ENCODE measurements at regions not wholly inside any gene's neighbourhood (a gene's known extent, or its start where the extent isn't known, plus 50 kb on each side); places are given as distances from the start of the nearest gene placed in this dataset.

DNA sequence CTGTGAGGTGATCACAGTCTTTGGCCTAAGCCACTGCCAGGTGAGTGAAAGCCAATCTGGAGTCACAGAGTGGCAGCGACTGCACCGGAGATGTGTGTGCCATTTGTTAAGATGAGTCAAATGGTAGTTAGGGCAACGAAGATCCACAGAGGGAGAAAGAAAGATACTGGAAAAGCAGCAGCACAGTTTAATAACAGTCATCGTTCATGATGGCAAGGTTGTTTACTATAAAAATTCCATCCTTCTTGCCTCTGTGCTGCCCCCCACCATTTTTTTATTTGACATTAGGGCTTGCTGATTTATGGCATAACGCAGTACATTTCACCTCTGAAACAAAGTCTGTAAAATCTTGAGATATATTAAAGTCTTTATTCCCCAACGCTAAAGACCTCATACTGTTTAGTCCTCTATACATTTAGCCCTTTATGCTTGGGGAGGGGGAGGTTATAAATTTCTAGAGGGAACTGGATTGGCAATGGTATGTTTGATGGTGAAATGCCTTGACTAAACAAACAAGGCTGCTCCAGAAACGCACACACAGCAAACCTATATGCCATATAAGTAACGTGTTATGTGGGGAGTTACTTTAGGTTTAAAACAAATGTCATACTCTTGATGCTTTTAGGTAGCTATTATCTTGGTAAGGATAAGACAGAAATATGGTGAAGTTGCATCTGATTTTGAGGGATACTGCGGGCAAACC lies 55.8 kb upstream of the ABL1 start:
- H3K4me2 ChIP-seq (ENCODE audit: low read depth, low read length, poor library complexity, severe bottlenecking): no peak overlapping the region
- no peaks in the 10 kb centered on the region for H3F3A ChIP-seq (ENCODE audit: insufficient read depth)
- H3K9me3 ChIP-seq (ENCODE audit: insufficient read depth, low read length): no peaks in the 10 kb centered on the region
- no peaks in the 10 kb centered on the region for H3K79me2 ChIP-seq (ENCODE audit: insufficient read depth, low read length)
- no peak for TF ChIP-seq EZH2phosphoT487 (conservative IDR thresholded peaks at IDR 0.05; ENCODE audit: low read length)
- TF ChIP-seq, protein P1, sequence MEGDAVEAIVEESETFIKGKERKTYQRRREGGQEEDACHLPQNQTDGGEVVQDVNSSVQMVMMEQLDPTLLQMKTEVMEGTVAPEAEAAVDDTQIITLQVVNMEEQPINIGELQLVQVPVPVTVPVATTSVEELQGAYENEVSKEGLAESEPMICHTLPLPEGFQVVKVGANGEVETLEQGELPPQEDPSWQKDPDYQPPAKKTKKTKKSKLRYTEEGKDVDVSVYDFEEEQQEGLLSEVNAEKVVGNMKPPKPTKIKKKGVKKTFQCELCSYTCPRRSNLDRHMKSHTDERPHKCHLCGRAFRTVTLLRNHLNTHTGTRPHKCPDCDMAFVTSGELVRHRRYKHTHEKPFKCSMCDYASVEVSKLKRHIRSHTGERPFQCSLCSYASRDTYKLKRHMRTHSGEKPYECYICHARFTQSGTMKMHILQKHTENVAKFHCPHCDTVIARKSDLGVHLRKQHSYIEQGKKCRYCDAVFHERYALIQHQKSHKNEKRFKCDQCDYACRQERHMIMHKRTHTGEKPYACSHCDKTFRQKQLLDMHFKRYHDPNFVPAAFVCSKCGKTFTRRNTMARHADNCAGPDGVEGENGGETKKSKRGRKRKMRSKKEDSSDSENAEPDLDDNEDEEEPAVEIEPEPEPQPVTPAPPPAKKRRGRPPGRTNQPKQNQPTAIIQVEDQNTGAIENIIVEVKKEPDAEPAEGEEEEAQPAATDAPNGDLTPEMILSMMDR (IDR thresholded peaks at IDR 0.05; ENCODE audit: insufficient read depth, low read length, poor library complexity, severe bottlenecking): no peak
- no peak overlapping the region for H2AFZ ChIP-seq (ENCODE audit: low read depth, low read length, severe bottlenecking)
- H3K4me3 ChIP-seq (ENCODE audit: insufficient read depth, low read length, poor library complexity, severe bottlenecking): no peak overlapping the region
- no peak overlapping the region for H3K27ac ChIP-seq (ENCODE audit: low read depth, low read length)
- H3K9ac ChIP-seq (ENCODE audit: low read length): no peak overlapping the region
- H3K36me3 ChIP-seq (ENCODE audit: low read length): no peaks in the 10 kb centered on the region
- H3K9me2 ChIP-seq (replicated peaks; ENCODE audit: insufficient read depth, low read length): no peaks in the 10 kb centered on the region
- H3K27me3 ChIP-seq (ENCODE audit: low read length): no peaks in the 10 kb centered on the region
- 0 out of 2 replicates have a peak, but pooled peaks cover 8% of the 10 kb centered on the region for H4K20me1 ChIP-seq (ENCODE audit: low read depth, low read length)

DNA sequence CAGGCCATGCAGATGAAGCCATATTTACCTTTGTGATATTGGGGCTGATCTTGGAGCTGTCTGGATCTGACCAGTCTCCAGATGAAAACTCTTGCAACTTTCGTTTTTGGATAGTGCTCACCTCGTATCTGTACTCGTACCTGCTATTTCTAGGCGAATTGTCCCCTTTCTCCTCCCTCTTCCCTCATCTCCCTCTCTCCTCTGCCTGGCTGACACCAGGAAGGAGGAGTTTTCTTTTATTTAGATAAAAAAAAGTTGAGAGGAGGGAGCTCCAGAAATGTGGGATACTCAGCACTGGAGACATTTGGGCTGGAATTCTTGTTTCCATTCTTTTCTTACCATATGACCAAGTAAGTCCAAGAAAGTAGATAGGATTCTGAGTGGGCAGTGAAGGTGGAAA lies 54.6 kb upstream of the ABL1 start:
- Histone ChIP-seq H3K9me2 (replicated peaks; ENCODE audit: insufficient read depth, low read length) (no peaks in the 10 kb centered on the region), H3K4me3 (ENCODE audit: insufficient read depth, low read length, poor library complexity, severe bottlenecking) (no peak overlapping the region), H3K27ac (ENCODE audit: low read depth, low read length) (no peak overlapping the region)

DNA sequence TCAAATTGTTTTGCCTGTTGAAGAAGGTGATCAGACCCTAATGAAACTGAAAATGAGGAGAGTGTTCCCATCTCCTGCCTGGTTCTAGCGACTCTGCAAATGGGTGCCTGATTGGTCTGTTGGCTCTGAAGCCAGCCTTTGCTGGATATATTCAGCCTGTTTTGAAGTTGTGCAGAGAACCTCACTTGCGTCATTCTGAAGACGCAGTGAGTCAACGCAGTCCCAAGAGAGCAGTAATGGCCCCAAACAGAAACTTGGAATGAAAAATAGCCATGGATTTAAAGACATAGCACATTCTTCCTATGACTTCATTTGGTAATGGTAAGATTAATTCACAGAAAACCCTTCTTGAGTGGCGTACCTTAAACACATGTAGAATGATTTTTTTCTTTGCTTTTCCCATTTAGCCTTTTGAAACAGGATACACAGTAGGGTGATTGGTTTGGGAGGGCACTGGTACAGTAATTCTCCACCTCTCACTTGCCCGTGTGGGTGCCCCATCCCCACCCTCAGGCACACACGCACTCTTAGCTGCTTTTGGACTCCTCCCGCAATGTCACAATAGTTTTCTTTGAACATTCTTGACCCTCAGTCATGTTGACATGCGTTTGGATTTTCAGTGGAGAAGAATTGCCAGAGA lies 54.1 kb upstream of the ABL1 start:
- no peaks in the 10 kb centered on the region for H3K9me3 ChIP-seq (ENCODE audit: insufficient read depth, low read length)
- no peaks in the 10 kb centered on the region for H3K9me2 ChIP-seq (replicated peaks; ENCODE audit: insufficient read depth, low read length)
- no peaks in the 10 kb centered on the region for H3K27me3 ChIP-seq (ENCODE audit: low read length)
- H3F3A ChIP-seq (ENCODE audit: insufficient read depth): no peaks in the 10 kb centered on the region
- H3K27ac ChIP-seq (ENCODE audit: low read depth, low read length): no peak overlapping the region
- H4K20me1 ChIP-seq (ENCODE audit: low read depth, low read length): 0 out of 2 replicates have a peak, but pooled peaks cover 8% of the 10 kb centered on the region
- no peak overlapping the region for H2AFZ ChIP-seq (ENCODE audit: low read depth, low read length, severe bottlenecking)
- no peak overlapping the region for H3K9ac ChIP-seq (ENCODE audit: low read length)
- no peak overlapping the region for H3K4me3 ChIP-seq (ENCODE audit: insufficient read depth, low read length, poor library complexity, severe bottlenecking)
- H3K4me2 ChIP-seq (ENCODE audit: low read depth, low read length, poor library complexity, severe bottlenecking): no peak overlapping the region
- TF ChIP-seq, protein P1 (IDR thresholded peaks at IDR 0.05; ENCODE audit: insufficient read depth, low read length, poor library complexity, severe bottlenecking): no peak
- no peak for TF ChIP-seq EZH2phosphoT487 (conservative IDR thresholded peaks at IDR 0.05; ENCODE audit: low read length)
- H3K36me3 ChIP-seq (ENCODE audit: low read length): no peaks in the 10 kb centered on the region
- no peaks in the 10 kb centered on the region for H3K79me2 ChIP-seq (ENCODE audit: insufficient read depth, low read length)

More for the DNA sequence above, 54.6 kb upstream of the ABL1 start:
- Histone ChIP-seq H3K9me3 (ENCODE audit: insufficient read depth, low read length) (no peaks in the 10 kb centered on the region), H2AFZ (ENCODE audit: low read depth, low read length, severe bottlenecking) (no peak overlapping the region), H3F3A (ENCODE audit: insufficient read depth) (no peaks in the 10 kb centered on the region), H3K36me3 (ENCODE audit: low read length) (no peaks in the 10 kb centered on the region), H3K79me2 (ENCODE audit: insufficient read depth, low read length) (no peaks in the 10 kb centered on the region), H4K20me1 (ENCODE audit: low read depth, low read length) (0 out of 2 replicates have a peak, but pooled peaks cover 8% of the 10 kb centered on the region), H3K9ac (ENCODE audit: low read length) (no peak overlapping the region), H3K4me2 (ENCODE audit: low read depth, low read length, poor library complexity, severe bottlenecking) (no peak overlapping the region), H3K27me3 (ENCODE audit: low read length) (no peaks in the 10 kb centered on the region)
- no peak for TF ChIP-seq EZH2phosphoT487 (conservative IDR thresholded peaks at IDR 0.05; ENCODE audit: low read length)
- TF ChIP-seq, protein P1 (IDR thresholded peaks at IDR 0.05; ENCODE audit: insufficient read depth, low read length, poor library complexity, severe bottlenecking): no peak

Data from SU-DHL-6 (cell line).